ENCODE measurements at regions not wholly inside any gene's neighbourhood (a gene's known extent, or its start where the extent isn't known, plus 50 kb on each side); places are given as distances from the start of the nearest gene placed in this dataset.
"Not testable (repeated sequence)": the region's sequence is repeated elsewhere in the genome, so short reads cannot be mapped to it uniquely, and the experiment has no call there.

DNA sequence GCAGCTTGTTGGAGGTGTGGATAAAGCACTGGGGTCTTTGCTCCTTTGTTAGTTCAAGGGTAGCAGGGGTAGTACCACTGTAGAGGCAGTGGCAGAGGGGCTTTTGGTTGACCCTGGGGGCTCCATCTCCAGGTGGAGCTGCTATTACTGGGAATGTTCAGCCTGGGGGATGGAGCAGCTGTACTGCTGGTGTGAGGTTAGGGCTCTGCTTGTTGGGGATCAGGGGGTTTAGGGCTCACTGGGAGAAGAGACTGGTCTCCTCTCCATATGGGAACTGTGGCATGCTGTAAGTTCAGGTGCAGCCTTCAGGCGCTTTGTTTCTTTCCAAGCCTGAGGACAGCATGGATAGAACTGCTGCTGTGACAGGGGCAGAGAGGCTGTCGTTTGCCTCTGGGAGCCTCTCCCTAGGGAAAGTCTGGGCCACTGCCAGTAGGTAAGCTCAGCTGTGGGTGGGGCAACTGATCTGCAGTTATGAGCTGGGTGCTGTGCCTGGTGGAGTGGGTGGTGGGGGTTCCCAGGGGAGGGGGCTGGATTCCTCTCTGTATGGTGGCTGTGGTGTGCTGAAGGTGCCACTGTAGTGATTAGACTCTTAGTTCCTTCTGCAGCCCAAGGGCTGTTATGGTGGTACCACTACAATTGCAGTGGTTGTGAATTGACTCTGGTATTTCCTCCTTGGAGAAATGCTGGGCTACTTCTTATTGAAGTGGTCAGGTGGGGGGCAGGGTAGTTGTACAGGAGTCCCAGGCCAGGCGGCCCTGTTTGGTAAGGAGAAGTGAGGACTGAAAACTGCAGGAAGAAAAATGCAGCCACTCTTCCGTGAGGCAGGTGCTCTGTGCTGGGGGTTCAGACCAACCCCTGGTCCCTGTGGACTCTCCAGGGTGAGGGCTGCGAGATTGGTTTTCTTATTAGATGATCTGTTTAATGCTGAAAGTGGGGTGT lies 100.6 kb downstream of the OR4F15 start:
- TF ChIP-seq, protein P1, sequence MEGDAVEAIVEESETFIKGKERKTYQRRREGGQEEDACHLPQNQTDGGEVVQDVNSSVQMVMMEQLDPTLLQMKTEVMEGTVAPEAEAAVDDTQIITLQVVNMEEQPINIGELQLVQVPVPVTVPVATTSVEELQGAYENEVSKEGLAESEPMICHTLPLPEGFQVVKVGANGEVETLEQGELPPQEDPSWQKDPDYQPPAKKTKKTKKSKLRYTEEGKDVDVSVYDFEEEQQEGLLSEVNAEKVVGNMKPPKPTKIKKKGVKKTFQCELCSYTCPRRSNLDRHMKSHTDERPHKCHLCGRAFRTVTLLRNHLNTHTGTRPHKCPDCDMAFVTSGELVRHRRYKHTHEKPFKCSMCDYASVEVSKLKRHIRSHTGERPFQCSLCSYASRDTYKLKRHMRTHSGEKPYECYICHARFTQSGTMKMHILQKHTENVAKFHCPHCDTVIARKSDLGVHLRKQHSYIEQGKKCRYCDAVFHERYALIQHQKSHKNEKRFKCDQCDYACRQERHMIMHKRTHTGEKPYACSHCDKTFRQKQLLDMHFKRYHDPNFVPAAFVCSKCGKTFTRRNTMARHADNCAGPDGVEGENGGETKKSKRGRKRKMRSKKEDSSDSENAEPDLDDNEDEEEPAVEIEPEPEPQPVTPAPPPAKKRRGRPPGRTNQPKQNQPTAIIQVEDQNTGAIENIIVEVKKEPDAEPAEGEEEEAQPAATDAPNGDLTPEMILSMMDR (IDR thresholded peaks at IDR 0.05; ENCODE audit: control extremely low read depth in 1 of 3, insufficient read depth in 1 of 3, low read depth in 1 of 3, low read length in 3 of 3): not testable (repeated sequence)
- TF ChIP-seq SRF (IDR thresholded peaks at IDR 0.05; ENCODE audit: low read depth, low read length); SIN3A (conservative IDR thresholded peaks at IDR 0.05 in 1 of 2, IDR thresholded peaks at IDR 0.05 in 1 of 2; ENCODE audit: low read depth in 1 of 2, low read length in 2 of 2); POLR2AphosphoS5 (IDR thresholded peaks at IDR 0.05; ENCODE audit: low read depth, low read length); EZH2 (IDR thresholded peaks at IDR 0.05; ENCODE audit: low read depth, low read length, severe bottlenecking); SP1 (IDR thresholded peaks at IDR 0.05; ENCODE audit: low read depth, low read length); CREB1 (IDR thresholded peaks at IDR 0.05); POLR2A (IDR thresholded peaks at IDR 0.05; ENCODE audit: control extremely low read depth in 1 of 2, low read depth in 2 of 2, low read length in 2 of 2); TEAD4 (IDR thresholded peaks at IDR 0.05; ENCODE audit: low read depth, low read length); SP2 (IDR thresholded peaks at IDR 0.05; ENCODE audit: low read length); TAF1 (IDR thresholded peaks at IDR 0.05; ENCODE audit: low read depth, low read length): not testable (repeated sequence)
- TF ChIP-seq, protein P2, sequence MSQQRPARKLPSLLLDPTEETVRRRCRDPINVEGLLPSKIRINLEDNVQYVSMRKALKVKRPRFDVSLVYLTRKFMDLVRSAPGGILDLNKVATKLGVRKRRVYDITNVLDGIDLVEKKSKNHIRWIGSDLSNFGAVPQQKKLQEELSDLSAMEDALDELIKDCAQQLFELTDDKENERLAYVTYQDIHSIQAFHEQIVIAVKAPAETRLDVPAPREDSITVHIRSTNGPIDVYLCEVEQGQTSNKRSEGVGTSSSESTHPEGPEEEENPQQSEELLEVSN (IDR thresholded peaks at IDR 0.05): not testable (repeated sequence)
- TF ChIP-seq, protein P3, sequence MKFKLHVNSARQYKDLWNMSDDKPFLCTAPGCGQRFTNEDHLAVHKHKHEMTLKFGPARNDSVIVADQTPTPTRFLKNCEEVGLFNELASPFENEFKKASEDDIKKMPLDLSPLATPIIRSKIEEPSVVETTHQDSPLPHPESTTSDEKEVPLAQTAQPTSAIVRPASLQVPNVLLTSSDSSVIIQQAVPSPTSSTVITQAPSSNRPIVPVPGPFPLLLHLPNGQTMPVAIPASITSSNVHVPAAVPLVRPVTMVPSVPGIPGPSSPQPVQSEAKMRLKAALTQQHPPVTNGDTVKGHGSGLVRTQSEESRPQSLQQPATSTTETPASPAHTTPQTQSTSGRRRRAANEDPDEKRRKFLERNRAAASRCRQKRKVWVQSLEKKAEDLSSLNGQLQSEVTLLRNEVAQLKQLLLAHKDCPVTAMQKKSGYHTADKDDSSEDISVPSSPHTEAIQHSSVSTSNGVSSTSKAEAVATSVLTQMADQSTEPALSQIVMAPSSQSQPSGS (IDR thresholded peaks at IDR 0.05; ENCODE audit: low read length): not testable (repeated sequence)

Measured in H1 (cell line).